OCI-LY7 (cell line): ENCODE measurements at regions not wholly inside any gene's neighbourhood (a gene's known extent, or its start where the extent isn't known, plus 50 kb on each side); places are given as distances from the start of the nearest gene placed in this dataset.

ENCODE experiments used
- CTCF ChIP-seq: fragments of 200-600 bp; sonication (generic); conservative IDR thresholded peaks from 2 replicates; pipeline ENCODE4 v1.5.1; 2014; ENCODE audit warnings: mild to moderate bottlenecking, antibody characterized with exemption, low read length, moderate library complexity, mixed read lengths
- EZH2phosphoT487 ChIP-seq: fragments of 200-600 bp; sonication (generic); IDR thresholded peaks from 2 replicates; pipeline ENCODE4 v1.6.1; 2018; ENCODE audit warnings: low read depth, borderline replicate concordance, mild to moderate bottlenecking, mixed run types, antibody characterized with exemption, low read length, moderate library complexity, mixed read lengths

GRCh38 chr2:150706561-150706960 is 219.1 kb upstream of the RND3 start:
- no peak for TF ChIP-seq CTCF
- no peak for TF ChIP-seq EZH2phosphoT487
